Left lung (tissue), 4 donors: ENCODE measurements at regions not wholly inside any gene's neighbourhood (a gene's known extent, or its start where the extent isn't known, plus 50 kb on each side); places are given as distances from the start of the nearest gene placed in this dataset.

ENCODE experiments used
- ATAC-seq: fragments of 200-7000 bp; cut with Tn5 transposase; one replicate; pipeline ENCODE4 v1.9.1; 2020; ENCODE audit warnings: moderate library complexity
- DNase-seq, 4 donors: peaks; one replicate each; pipeline ENCODE4 v3.0.0-alpha.2; 2013 to 2020
- H3K27ac ChIP-seq, 2 donors: fragments of 200-600 bp; sonication (generic) in 1 of 2; one replicate each; pipeline versions ENCODE4 v1.5.0 to v1.8.0; 2020 to 2021
- H3K27me3 ChIP-seq, 2 donors: fragments of 200-600 bp; sonication (generic) in 1 of 2; one replicate each; pipeline versions ENCODE4 v1.5.0 to v1.8.0; 2020 to 2021
- H3K36me3 ChIP-seq, 2 donors: fragments of 200-600 bp; sonication (generic) in 1 of 2; one replicate each; pipeline versions ENCODE4 v1.5.0 to v1.8.0; 2020 to 2021
- H3K4me1 ChIP-seq, 2 donors: fragments of 200-600 bp; one replicate each; pipeline ENCODE4 v1.8.0; 2021
- H3K4me3 ChIP-seq, 2 donors: fragments of 200-600 bp; sonication (generic) in 1 of 2; one replicate each; pipeline versions ENCODE4 v1.5.0 to v1.8.0; 2020 to 2021; ENCODE audit warnings: mild to moderate bottlenecking in 1 of 2
- H3K9me3 ChIP-seq, 2 donors: fragments of 200-600 bp; sonication (generic) in 1 of 2; one replicate each; pipeline versions ENCODE4 v1.5.0 to v1.8.0; 2020 to 2021
- CTCF ChIP-seq, 2 donors: fragments of 200-600 bp; sonication (generic) in 1 of 2; IDR thresholded peaks; one replicate each; pipeline versions ENCODE4 v1.5.0 to v1.8.0; 2021; ENCODE audit warnings: antibody characterized with exemption in 2 of 2
- intact Hi-C, 2 donors: fragments of 100-400 bp; cut with DNase I; formaldehyde crosslinking; loops; one replicate each; pipeline versions ENCODE4 v1.11.2 to v1.14.2; 2022
- donor health status: DM: no; HTN: yes; CAD: no.
- donor health status: DM: no; HTN: no; CAD: no.

- no peak for TF ChIP-seq CTCF (IDR thresholded peaks at IDR 0.05)
- no peak overlapping the region for H3K4me3 ChIP-seq
- H3K27ac ChIP-seq, result no peak overlapping the region
- H3K27me3 ChIP-seq, result no peaks in the 10 kb centered on the region
- intact Hi-C loops, result no loop called here
- no peak for ATAC-seq
- H3K4me1 ChIP-seq, result no peaks in the 10 kb centered on the region
- H3K36me3 ChIP-seq, result no peaks in the 10 kb centered on the region
- H3K9me3 ChIP-seq, result no peaks in the 10 kb centered on the region
- no peak for DNase-seq
Measured at GRCh38 chr13:105814902-105815250, 720.6 kb downstream of the EFNB2 start.

GRCh38 chr13:105814219-105814901 is 721.1 kb downstream of the EFNB2 start:
- Histone ChIP-seq H3K9me3 (no peaks in the 10 kb centered on the region), H3K27me3 (no peaks in the 10 kb centered on the region), H3K36me3 (no peaks in the 10 kb centered on the region), H3K4me3 (no peak overlapping the region), H3K27ac (no peak overlapping the region), H3K4me1 (no peaks in the 10 kb centered on the region)
- DNase-seq (no peak), ATAC-seq (no peak)
- TF ChIP-seq CTCF (IDR thresholded peaks at IDR 0.05), result no peak
- intact Hi-C loops, result no loop called here

GRCh38 chr13:105806628-105806920 is 728.9 kb downstream of the EFNB2 start:
- Histone ChIP-seq H3K27me3 (no peaks in the 10 kb centered on the region), H3K9me3 (no peaks in the 10 kb centered on the region), H3K4me1 (no peaks in the 10 kb centered on the region), H3K36me3 (no peaks in the 10 kb centered on the region), H3K27ac (no peak overlapping the region), H3K4me3 (no peak overlapping the region)
- intact Hi-C loops, result no loop called here
- no peak for DNase-seq
- TF ChIP-seq CTCF (IDR thresholded peaks at IDR 0.05), result no peak
- no peak for ATAC-seq

GRCh38 chr13:105805892-105806627 is 729.4 kb downstream of the EFNB2 start:
- no peak for ATAC-seq
- H3K4me1 ChIP-seq, result no peaks in the 10 kb centered on the region
- DNase-seq, result peak in 2 of 4 donors; percentile 19 to 36
- intact Hi-C loops, result no loop called here
- no peak for TF ChIP-seq CTCF (IDR thresholded peaks at IDR 0.05)
- H3K36me3 ChIP-seq, result no peaks in the 10 kb centered on the region
- no peaks in the 10 kb centered on the region for H3K9me3 ChIP-seq
- H3K27ac ChIP-seq, result no peak overlapping the region
- no peak overlapping the region for H3K4me3 ChIP-seq
- no peaks in the 10 kb centered on the region for H3K27me3 ChIP-seq

- Histone ChIP-seq H3K4me3 (no peak overlapping the region), H3K4me1 (no peaks in the 10 kb centered on the region), H3K9me3 (no peaks in the 10 kb centered on the region), H3K27ac (no peak overlapping the region), H3K27me3 (no peaks in the 10 kb centered on the region), H3K36me3 (no peaks in the 10 kb centered on the region)
- intact Hi-C loops, result no loop called here
- ATAC-seq (no peak), DNase-seq (no peak)
- TF ChIP-seq CTCF (IDR thresholded peaks at IDR 0.05), result no peak
Measured at GRCh38 chr13:105804561-105805190, 730.8 kb downstream of the EFNB2 start.
